ENCODE measurements at regions not wholly inside any gene's neighbourhood (a gene's known extent, or its start where the extent isn't known, plus 50 kb on each side); places are given as distances from the start of the nearest gene placed in this dataset.

GRCh38 chr1:181257117-181257516, 168.6 kb downstream of the IER5 start:
- no peaks in the 10 kb centered on the region for H3K27me3 ChIP-seq
- H3K4me1 ChIP-seq (ENCODE audit: control insufficient read depth in 1 of 2, insufficient read depth in 1 of 2, low read depth in 1 of 2, low read length in 1 of 2): no peaks in the 10 kb centered on the region
- H3K4me3 ChIP-seq (ENCODE audit: low read depth in 1 of 2, low read length in 1 of 2): no peak overlapping the region
- H3K36me3 ChIP-seq: no peaks in the 10 kb centered on the region
- no peaks in the 10 kb centered on the region for H3K9me3 ChIP-seq
- TF ChIP-seq, protein P1, sequence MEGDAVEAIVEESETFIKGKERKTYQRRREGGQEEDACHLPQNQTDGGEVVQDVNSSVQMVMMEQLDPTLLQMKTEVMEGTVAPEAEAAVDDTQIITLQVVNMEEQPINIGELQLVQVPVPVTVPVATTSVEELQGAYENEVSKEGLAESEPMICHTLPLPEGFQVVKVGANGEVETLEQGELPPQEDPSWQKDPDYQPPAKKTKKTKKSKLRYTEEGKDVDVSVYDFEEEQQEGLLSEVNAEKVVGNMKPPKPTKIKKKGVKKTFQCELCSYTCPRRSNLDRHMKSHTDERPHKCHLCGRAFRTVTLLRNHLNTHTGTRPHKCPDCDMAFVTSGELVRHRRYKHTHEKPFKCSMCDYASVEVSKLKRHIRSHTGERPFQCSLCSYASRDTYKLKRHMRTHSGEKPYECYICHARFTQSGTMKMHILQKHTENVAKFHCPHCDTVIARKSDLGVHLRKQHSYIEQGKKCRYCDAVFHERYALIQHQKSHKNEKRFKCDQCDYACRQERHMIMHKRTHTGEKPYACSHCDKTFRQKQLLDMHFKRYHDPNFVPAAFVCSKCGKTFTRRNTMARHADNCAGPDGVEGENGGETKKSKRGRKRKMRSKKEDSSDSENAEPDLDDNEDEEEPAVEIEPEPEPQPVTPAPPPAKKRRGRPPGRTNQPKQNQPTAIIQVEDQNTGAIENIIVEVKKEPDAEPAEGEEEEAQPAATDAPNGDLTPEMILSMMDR (IDR thresholded peaks at IDR 0.05): no peak
- no peak overlapping the region for H3K27ac ChIP-seq

- TF ChIP-seq, protein P1 (IDR thresholded peaks at IDR 0.05): no peak
- H3K4me1 ChIP-seq (ENCODE audit: control insufficient read depth in 1 of 2, insufficient read depth in 1 of 2, low read depth in 1 of 2, low read length in 1 of 2): no peaks in the 10 kb centered on the region
Measured at GRCh38 chr1:181259026-181259745, 170.7 kb downstream of the IER5 start.

GRCh38 chr1:181260271-181260670, 171.8 kb downstream of the IER5 start:
- Histone ChIP-seq H3K27ac (no peak overlapping the region), H3K4me3 (ENCODE audit: low read depth in 1 of 2, low read length in 1 of 2) (no peak overlapping the region), H3K9me3 (no peaks in the 10 kb centered on the region), H3K36me3 (no peaks in the 10 kb centered on the region), H3K4me1 (ENCODE audit: control insufficient read depth in 1 of 2, insufficient read depth in 1 of 2, low read depth in 1 of 2, low read length in 1 of 2) (no peaks in the 10 kb centered on the region), H3K27me3 (no peaks in the 10 kb centered on the region)
- TF ChIP-seq, protein P1 (IDR thresholded peaks at IDR 0.05): no peak

More at GRCh38 chr1:181259026-181259745, 170.7 kb downstream of the IER5 start:
- no peaks in the 10 kb centered on the region for H3K36me3 ChIP-seq
- no peak overlapping the region for H3K4me3 ChIP-seq (ENCODE audit: low read depth in 1 of 2, low read length in 1 of 2)
- no peaks in the 10 kb centered on the region for H3K9me3 ChIP-seq
- no peak overlapping the region for H3K27ac ChIP-seq
- no peaks in the 10 kb centered on the region for H3K27me3 ChIP-seq

DNA sequence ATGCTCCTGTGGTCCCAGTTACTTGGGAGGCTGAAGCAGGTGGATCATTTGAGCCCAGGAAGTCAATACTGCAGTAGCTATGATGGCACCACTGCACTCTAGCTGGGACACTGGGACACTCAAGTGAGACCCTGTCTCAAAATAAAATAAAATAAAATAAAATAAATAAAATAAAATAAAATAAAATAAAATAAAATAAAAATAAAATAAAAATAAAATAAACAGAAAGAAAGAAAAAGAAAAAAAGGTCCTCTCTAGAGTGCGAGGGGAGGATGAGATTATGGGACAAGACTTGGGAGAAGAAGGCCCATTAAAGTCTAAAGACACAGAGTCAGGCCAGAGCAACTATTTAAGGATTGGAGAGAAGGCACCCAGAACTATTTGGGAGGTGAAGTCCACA, 172.5 kb downstream of the IER5 start:
- Histone ChIP-seq H3K9me3 (no peaks in the 10 kb centered on the region), H3K4me3 (ENCODE audit: low read depth in 1 of 2, low read length in 1 of 2) (no peak overlapping the region), H3K27ac (no peak overlapping the region), H3K36me3 (no peaks in the 10 kb centered on the region), H3K4me1 (ENCODE audit: control insufficient read depth in 1 of 2, insufficient read depth in 1 of 2, low read depth in 1 of 2, low read length in 1 of 2) (no peaks in the 10 kb centered on the region), H3K27me3 (no peaks in the 10 kb centered on the region)
- TF ChIP-seq, protein P1 (IDR thresholded peaks at IDR 0.05): no peak

DNA sequence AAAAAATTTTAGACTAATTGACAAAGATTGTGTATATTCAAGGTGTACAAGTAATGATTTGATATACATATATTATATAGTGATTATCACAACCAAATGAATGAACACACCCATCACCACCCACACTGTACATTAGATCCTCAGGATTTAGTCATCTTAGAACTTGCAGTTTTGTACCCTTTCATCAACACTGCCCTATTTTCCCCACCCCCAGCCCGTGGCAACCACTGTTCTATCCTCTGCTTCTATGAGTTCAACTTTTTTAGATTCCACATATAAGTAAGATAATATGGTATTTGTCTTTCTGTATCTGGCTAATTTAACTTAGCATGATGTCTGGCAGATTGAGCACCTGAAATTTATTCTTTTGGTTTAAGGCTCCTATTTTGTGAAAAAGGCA, 173.6 kb downstream of the IER5 start:
- H3K4me1 ChIP-seq (ENCODE audit: control insufficient read depth in 1 of 2, insufficient read depth in 1 of 2, low read depth in 1 of 2, low read length in 1 of 2): no peaks in the 10 kb centered on the region

More for the DNA sequence above, 173.6 kb downstream of the IER5 start:
- no peak overlapping the region for H3K27ac ChIP-seq
- TF ChIP-seq, protein P1 (IDR thresholded peaks at IDR 0.05): no peak
- no peaks in the 10 kb centered on the region for H3K36me3 ChIP-seq
- H3K27me3 ChIP-seq: no peaks in the 10 kb centered on the region
- H3K4me3 ChIP-seq (ENCODE audit: low read depth in 1 of 2, low read length in 1 of 2): no peak overlapping the region
- no peaks in the 10 kb centered on the region for H3K9me3 ChIP-seq
